Suppressor macrophage treated with lipopolysaccharide for 4 hours (primary cell): ENCODE measurements at regions not wholly inside any gene's neighbourhood (a gene's known extent, or its start where the extent isn't known, plus 50 kb on each side); places are given as distances from the start of the nearest gene placed in this dataset.
"Not testable (repeated sequence)": the region's sequence is repeated elsewhere in the genome, so short reads cannot be mapped to it uniquely, and the experiment has no call there.

Experiments
- DNase-seq: peaks from one replicate; pipeline ENCODE4 v3.0.0-alpha.2; 2020

DNA sequence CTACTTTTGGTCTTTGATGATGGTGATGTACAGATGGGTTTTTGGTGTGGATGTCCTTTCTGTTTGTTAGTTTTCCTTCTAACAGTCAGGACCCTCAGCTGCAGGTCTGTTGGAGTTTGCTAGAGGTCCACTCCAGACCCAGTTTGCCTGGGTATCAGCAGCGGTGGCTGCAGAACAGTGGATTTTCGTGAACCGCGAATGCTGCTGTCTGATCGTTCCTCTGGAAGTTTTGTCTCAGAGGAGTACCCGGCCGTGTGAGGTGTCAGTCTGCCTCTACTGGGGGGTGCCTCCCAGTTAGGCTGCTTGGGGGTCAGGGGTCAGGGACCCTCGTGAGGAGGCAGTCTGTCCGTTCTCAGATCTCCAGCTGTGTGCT lies 56.6 kb upstream of the TNFAIP8 start:
- DNase-seq: not testable (repeated sequence)

GRCh38 chr5:119299615-119300310 lies 56.1 kb upstream of the TNFAIP8 start:
- not testable (repeated sequence) for DNase-seq

DNA sequence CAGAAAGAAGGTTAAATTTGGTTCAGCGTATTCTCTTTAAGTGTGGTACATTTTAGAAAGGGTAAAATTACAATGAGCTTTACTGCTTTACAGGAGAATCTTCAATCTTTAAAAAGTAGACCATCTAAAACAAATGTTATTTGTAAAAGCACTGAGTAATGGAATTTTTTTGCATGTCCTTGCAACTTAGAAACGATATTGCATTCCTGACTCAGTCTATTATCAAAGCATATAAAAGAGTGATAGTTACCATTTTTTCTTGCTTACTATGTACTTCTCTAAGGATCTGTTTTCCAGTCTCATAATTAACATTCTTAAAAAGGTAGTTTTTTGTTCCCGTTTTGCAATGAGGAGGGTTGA lies 55.5 kb upstream of the TNFAIP8 start:
- DNase-seq: no peak

DNA sequence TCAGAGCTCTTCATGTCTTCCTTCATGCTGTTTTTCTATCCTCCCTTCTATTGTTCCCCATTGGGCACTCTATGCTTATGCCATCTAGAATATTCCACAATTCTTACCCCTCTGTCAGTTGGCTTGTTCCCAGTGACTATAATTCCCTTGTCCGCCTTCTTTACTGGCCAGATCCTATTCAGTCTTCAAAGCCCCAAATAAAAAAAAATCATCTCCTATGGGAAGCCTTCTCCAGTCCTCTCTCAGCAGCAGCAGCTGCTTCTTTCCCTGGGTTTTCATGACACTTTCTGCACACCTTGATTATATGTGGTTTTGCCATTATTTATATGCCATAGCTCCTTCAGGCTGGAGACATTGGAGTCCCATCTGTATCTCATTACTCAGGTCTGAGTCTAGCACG lies 54.6 kb upstream of the TNFAIP8 start:
- no peak for DNase-seq

GRCh38 chr5:119301906-119302305 lies 53.9 kb upstream of the TNFAIP8 start:
- DNase-seq: no peak

GRCh38 chr5:119302449-119302848 lies 53.4 kb upstream of the TNFAIP8 start:
- no peak for DNase-seq

- peak; percentile 41 for DNase-seq
Measured at GRCh38 chr5:119302916-119303897, 52.6 kb upstream of the TNFAIP8 start.

- DNase-seq: peak; percentile 60
Measured at GRCh38 chr5:119304439-119305211, 51.2 kb upstream of the TNFAIP8 start.
